ENCODE measurements at regions not wholly inside any gene's neighbourhood (a gene's known extent, or its start where the extent isn't known, plus 50 kb on each side); places are given as distances from the start of the nearest gene placed in this dataset.

DNA sequence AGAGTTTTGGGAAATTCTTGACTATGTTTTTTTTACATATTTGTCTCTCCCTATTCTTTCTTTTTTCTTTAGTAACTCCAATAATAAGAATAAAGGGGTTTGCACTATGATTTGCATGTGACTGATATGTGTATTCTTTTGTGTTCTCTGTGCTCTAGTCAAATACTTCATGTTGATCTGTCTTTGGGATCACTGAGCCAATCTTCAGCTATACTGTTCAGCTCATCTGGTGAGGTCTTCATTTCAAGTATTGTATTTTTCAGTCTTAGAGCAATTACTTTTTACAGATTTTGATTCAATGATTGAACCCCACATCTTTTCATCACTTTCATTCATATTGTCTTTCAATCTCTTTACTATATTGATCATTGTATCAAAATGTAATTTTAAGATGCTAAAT, 58.1 kb upstream of the TAF11L2 start:
- CTCF ChIA-PET = no interaction called here
- no peak for DNase-seq (ENCODE audit: low read depth, low spot score)
- ATAC-seq = no peak
- no peak for TF ChIP-seq POLR2AphosphoS5 (IDR thresholded peaks at IDR 0.05; ENCODE audit: low read depth, low read length)
- TF ChIP-seq, protein P1, sequence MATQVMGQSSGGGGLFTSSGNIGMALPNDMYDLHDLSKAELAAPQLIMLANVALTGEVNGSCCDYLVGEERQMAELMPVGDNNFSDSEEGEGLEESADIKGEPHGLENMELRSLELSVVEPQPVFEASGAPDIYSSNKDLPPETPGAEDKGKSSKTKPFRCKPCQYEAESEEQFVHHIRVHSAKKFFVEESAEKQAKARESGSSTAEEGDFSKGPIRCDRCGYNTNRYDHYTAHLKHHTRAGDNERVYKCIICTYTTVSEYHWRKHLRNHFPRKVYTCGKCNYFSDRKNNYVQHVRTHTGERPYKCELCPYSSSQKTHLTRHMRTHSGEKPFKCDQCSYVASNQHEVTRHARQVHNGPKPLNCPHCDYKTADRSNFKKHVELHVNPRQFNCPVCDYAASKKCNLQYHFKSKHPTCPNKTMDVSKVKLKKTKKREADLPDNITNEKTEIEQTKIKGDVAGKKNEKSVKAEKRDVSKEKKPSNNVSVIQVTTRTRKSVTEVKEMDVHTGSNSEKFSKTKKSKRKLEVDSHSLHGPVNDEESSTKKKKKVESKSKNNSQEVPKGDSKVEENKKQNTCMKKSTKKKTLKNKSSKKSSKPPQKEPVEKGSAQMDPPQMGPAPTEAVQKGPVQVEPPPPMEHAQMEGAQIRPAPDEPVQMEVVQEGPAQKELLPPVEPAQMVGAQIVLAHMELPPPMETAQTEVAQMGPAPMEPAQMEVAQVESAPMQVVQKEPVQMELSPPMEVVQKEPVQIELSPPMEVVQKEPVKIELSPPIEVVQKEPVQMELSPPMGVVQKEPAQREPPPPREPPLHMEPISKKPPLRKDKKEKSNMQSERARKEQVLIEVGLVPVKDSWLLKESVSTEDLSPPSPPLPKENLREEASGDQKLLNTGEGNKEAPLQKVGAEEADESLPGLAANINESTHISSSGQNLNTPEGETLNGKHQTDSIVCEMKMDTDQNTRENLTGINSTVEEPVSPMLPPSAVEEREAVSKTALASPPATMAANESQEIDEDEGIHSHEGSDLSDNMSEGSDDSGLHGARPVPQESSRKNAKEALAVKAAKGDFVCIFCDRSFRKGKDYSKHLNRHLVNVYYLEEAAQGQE (IDR thresholded peaks at IDR 0.05; ENCODE audit: insufficient read depth in 1 of 2, low read depth in 2 of 2, low read length in 1 of 2) = no peak
- TF ChIP-seq SIN3A (IDR thresholded peaks at IDR 0.05; ENCODE audit: borderline replicate concordance, insufficient read depth, low read depth, low read length) = no peak
- TF ChIP-seq, protein P2, sequence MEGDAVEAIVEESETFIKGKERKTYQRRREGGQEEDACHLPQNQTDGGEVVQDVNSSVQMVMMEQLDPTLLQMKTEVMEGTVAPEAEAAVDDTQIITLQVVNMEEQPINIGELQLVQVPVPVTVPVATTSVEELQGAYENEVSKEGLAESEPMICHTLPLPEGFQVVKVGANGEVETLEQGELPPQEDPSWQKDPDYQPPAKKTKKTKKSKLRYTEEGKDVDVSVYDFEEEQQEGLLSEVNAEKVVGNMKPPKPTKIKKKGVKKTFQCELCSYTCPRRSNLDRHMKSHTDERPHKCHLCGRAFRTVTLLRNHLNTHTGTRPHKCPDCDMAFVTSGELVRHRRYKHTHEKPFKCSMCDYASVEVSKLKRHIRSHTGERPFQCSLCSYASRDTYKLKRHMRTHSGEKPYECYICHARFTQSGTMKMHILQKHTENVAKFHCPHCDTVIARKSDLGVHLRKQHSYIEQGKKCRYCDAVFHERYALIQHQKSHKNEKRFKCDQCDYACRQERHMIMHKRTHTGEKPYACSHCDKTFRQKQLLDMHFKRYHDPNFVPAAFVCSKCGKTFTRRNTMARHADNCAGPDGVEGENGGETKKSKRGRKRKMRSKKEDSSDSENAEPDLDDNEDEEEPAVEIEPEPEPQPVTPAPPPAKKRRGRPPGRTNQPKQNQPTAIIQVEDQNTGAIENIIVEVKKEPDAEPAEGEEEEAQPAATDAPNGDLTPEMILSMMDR (IDR thresholded peaks at IDR 0.05) = no peak
- TF ChIP-seq TCF7L2 (IDR thresholded peaks at IDR 0.05; ENCODE audit: low read depth, low read length) = no peak
- Histone ChIP-seq H3K27me3 (ENCODE audit: control insufficient read depth, insufficient read depth, low read length) (no peaks in the 10 kb centered on the region), H3K36me3 (ENCODE audit: control insufficient read depth, insufficient read depth, low read length) (no peaks in the 10 kb centered on the region), H3K9me3 (ENCODE audit: control insufficient read depth, insufficient read depth, low read depth, low read length) (no peaks in the 10 kb centered on the region), H3K27ac (ENCODE audit: low read length) (no peak overlapping the region), H3K4me3 (ENCODE audit: low read depth in 2 of 2, low read length in 2 of 2) (no peak overlapping the region), H3K4me1 (ENCODE audit: control insufficient read depth, insufficient read depth, low read length) (no peaks in the 10 kb centered on the region)
- POLR2A ChIA-PET = interaction anchor here (0.5 kb wide), 1 partner anchor 27 kb away, joined by 9 read pairs; no protein-coding TSS in a partner anchor
- in situ Hi-C loops (cut with HindIII; ENCODE audit: low pct_unique_long_range_greater_than_20kb, low sequenced_read_pairs) = no loop called here
- intact Hi-C loops (cut with micrococcal nuclease; ENCODE audit: unreplicated experiment) = no loop called here
- BruUV-seq (replicated peaks) = no TSS peak

DNA sequence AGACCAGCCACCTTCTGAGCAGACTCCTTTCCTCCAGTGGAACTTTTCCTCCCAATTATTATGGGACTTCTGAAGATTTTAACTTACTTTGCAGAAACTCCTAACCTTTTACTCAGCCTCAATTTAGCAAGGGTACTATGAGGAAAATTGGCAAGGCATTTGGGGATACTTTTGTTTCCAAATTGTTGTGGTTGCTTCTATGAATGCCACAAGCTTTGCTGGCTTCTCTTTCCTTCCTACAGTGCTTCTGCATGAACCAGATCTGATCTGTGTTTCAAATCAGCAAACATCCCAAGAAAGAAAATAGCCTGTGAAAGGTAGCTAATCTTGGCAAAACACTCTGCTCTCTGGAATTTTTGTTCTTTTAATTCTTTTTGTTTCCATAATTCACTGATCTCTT, 57.3 kb upstream of the TAF11L2 start:
- no peak overlapping the region for H3K27ac ChIP-seq (ENCODE audit: low read length)
- no peaks in the 10 kb centered on the region for H3K27me3 ChIP-seq (ENCODE audit: control insufficient read depth, insufficient read depth, low read length)
- no peaks in the 10 kb centered on the region for H3K36me3 ChIP-seq (ENCODE audit: control insufficient read depth, insufficient read depth, low read length)
- ChIA-PET CTCF (no interaction called here), POLR2A (no interaction called here)
- intact Hi-C loops (cut with micrococcal nuclease; ENCODE audit: unreplicated experiment) (no loop called here), in situ Hi-C loops (cut with HindIII; ENCODE audit: low pct_unique_long_range_greater_than_20kb, low sequenced_read_pairs) (no loop called here)
- ATAC-seq (no peak), DNase-seq (ENCODE audit: low read depth, low spot score) (no peak)
- H3K4me1 ChIP-seq (ENCODE audit: control insufficient read depth, insufficient read depth, low read length) = no peaks in the 10 kb centered on the region
- TF ChIP-seq, protein P1 (IDR thresholded peaks at IDR 0.05; ENCODE audit: insufficient read depth in 1 of 2, low read depth in 2 of 2, low read length in 1 of 2) = no peak
- no peak for TF ChIP-seq POLR2AphosphoS5 (IDR thresholded peaks at IDR 0.05; ENCODE audit: low read depth, low read length)
- TF ChIP-seq SIN3A (IDR thresholded peaks at IDR 0.05; ENCODE audit: borderline replicate concordance, insufficient read depth, low read depth, low read length) = no peak
- TF ChIP-seq TCF7L2 (IDR thresholded peaks at IDR 0.05; ENCODE audit: low read depth, low read length) = no peak
- TF ChIP-seq, protein P2 (IDR thresholded peaks at IDR 0.05) = no peak
- BruUV-seq (replicated peaks) = no TSS peak
- no peaks in the 10 kb centered on the region for H3K9me3 ChIP-seq (ENCODE audit: control insufficient read depth, insufficient read depth, low read depth, low read length)
- H3K4me3 ChIP-seq (ENCODE audit: low read depth in 2 of 2, low read length in 2 of 2) = no peak overlapping the region

All from Panc1 (cell line).